NCI-H748 (cell line): ENCODE measurements at regions not wholly inside any gene's neighbourhood (a gene's known extent, or its start where the extent isn't known, plus 50 kb on each side); places are given as distances from the start of the nearest gene placed in this dataset.
"Not testable (repeated sequence)": the region's sequence is repeated elsewhere in the genome, so short reads cannot be mapped to it uniquely, and the experiment has no call there.

Experiments used
- DNase-seq: peaks from one replicate; lab custom pipeline; 2025; ENCODE audit not compliant: unreplicated experiment; lab: John Stamatoyannopoulos, UW

GRCh38 chr10:78335691-78336401 is 302.2 kb downstream of the RPS24 start:
- peak; percentile 38 for DNase-seq

- DNase-seq: no peak
These were observed 302.7 kb downstream of the RPS24 start for GRCh38 chr10:78336402-78336791.

- no peak for DNase-seq
These were observed 303.4 kb downstream of the RPS24 start for GRCh38 chr10:78337016-78337415.

GRCh38 chr10:78337646-78338391 is 304.2 kb downstream of the RPS24 start:
- no peak for DNase-seq

GRCh38 chr10:78338717-78339116 is 305.1 kb downstream of the RPS24 start:
- no peak for DNase-seq

- no peak for DNase-seq
These were observed 305.6 kb downstream of the RPS24 start for GRCh38 chr10:78339251-78339650.

GRCh38 chr10:78341953-78342614 is 308.4 kb downstream of the RPS24 start:
- no peak for DNase-seq

GRCh38 chr10:78342827-78343653 is 309.4 kb downstream of the RPS24 start:
- DNase-seq: no peak

- DNase-seq: not testable (repeated sequence)
These were observed 310.6 kb downstream of the RPS24 start for GRCh38 chr10:78344257-78344656.

GRCh38 chr10:78345515-78345914 is 311.9 kb downstream of the RPS24 start:
- DNase-seq: not testable (repeated sequence)

- DNase-seq: no peak
These were observed 313.1 kb downstream of the RPS24 start for GRCh38 chr10:78346721-78347120.

- DNase-seq: no peak
These were observed 314.9 kb downstream of the RPS24 start for GRCh38 chr10:78348411-78349164.

GRCh38 chr10:78349165-78349516 is 315.5 kb downstream of the RPS24 start:
- no peak for DNase-seq

GRCh38 chr10:78349911-78350663 is 316.4 kb downstream of the RPS24 start:
- no peak for DNase-seq

GRCh38 chr10:78351283-78351682 is 317.6 kb downstream of the RPS24 start:
- DNase-seq: no peak

- no peak for DNase-seq
These were observed 318.1 kb downstream of the RPS24 start for GRCh38 chr10:78351809-78352208.

- no peak for DNase-seq
These were observed 320.0 kb downstream of the RPS24 start for GRCh38 chr10:78353636-78354035.

- DNase-seq: no peak
These were observed 320.4 kb downstream of the RPS24 start for GRCh38 chr10:78354101-78354500.

- no peak for DNase-seq
These were observed 322.7 kb downstream of the RPS24 start for GRCh38 chr10:78356291-78356900.
